Limb (tissue), 2 donors: ENCODE measurements at regions not wholly inside any gene's neighbourhood (a gene's known extent, or its start where the extent isn't known, plus 50 kb on each side); places are given as distances from the start of the nearest gene placed in this dataset.
"Not testable (repeated sequence)": the region's sequence is repeated elsewhere in the genome, so short reads cannot be mapped to it uniquely, and the experiment has no call there.

Experiments
- DNase-seq, 2 donors: peaks; one replicate each; pipeline ENCODE4 v3.0.0-alpha.2; 2016; ENCODE audit errors: extremely low spot score in 2 of 2

DNA sequence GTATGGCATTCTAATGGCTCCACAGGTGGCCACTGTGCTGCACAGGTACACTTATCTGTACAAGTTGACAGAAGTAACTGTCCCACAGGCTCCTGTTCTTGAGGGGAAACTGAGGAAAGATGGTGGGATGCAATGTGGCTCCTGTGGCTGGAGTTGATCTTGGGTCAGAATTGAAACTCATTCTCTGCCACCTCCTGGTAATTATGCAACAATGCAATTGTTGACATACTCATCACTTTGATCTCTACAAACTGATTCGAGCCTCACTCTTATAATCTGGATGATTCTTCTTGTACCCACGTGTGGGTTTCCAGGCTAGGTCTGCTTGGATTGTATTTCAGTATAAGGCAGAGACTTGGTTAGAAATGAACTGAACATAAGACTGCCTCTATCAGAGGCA is 148.8 kb downstream of the CCNG2 start:
- DNase-seq, result no peak

DNA sequence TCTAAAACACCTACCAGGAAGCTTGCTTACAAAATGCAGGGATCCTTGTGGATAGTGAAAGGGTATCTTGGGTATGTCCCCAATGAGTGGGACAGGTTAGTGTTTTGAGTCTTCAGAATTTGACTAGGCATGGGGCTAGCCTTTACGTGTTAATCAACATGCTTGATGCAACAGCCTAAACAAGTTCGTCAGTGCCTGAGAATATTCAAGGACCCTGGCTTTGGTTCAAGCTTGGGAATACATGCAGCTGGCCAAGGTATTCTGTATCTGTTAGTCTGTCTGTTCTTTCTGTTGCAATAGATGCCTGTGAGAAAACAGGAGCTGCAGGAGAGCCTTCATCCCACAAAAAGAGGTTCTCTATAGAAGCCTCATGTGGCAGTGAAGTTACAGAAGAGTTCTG is 149.5 kb downstream of the CCNG2 start:
- DNase-seq, result no peak

DNA sequence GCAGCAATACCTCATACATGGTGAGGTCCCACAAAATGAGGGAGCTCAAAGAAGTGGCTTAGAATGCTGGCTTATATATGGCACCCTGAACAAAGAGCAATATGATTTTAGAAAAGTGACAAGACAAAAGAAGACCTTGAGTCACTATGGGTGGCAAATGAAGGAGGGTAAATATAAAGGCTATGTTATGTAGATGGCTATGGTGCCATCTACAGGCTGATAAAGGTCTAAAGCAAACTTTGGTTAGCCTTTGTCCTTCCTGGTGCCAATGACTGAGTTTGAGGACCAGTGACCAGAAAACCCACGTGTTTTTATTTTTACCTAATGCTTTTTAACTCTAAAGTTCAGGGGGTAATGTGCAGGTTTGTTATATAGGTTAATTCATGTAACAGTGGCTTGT is 151.8 kb downstream of the CCNG2 start:
- DNase-seq, result peak in 1 of 2 donors; percentile 39

- DNase-seq, result no peak
Observed at GRCh38 chr4:77309496-77309895, 152.5 kb downstream of the CCNG2 start.

DNA sequence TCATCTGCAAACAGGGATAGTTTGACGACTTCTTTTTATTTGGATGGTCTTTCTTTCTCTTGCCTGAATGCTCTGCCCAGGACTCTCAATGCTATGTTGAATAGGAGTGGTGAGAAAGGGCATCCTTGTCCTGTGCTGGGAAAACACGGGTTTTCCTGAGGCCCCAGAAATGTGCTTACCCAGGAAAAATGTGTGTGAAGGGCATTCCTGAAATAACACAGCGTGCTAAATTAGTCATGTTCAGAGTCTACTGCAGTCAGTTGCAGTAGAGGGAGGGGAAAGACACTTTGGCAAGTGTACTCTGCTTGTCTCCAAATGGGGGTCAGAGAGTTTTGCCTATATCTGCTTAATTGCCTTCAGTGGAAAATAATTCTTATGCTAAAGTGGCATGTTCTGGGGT is 153.9 kb downstream of the CCNG2 start:
- DNase-seq, result peak in 1 of 2 donors; percentile 7

DNA sequence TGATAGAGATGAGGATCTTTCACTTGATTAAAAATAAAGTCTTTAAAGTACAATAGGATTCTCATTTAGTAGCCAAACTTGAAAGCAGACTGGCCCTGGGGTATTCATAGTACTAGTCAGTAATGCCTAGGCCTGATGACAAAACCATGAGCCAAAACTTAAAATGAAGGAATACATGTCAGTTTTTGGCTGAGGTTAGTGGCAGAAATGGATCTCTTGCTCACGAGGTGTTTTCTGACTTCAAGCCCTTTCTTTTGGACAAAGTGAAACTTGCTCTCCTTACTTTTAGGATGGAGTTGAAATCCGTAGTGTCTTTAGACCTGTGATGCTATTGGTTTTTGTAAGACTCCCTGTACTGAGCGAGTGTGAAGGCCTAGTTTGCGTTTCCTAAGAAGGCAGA is 157.7 kb downstream of the CCNG2 start:
- DNase-seq, result no peak

DNA sequence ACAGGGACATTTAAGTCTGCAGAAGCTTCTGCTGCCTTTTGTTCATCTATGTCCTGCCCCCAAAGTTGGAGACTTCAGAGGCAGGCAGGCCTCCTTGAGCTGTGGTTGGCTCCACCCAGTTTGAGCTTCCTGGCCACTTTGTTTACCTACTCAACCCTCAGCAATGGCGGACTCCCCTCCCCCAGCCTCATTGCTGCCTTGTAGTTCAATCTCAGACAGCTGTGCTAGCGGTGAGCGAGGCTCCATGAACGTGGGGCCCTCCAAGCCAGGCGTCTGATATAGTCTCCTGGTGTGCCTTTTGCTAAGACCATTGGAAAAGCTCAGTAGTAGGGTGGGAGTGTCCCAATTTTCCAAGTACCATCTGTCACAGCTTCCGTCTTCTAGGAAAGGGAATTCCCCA is 170.1 kb downstream of the CCNG2 start:
- DNase-seq, result no peak

- DNase-seq, result no peak
Observed at GRCh38 chr4:77332696-77333270, 175.8 kb downstream of the CCNG2 start.

- no peak for DNase-seq
Observed at GRCh38 chr4:77336411-77337142, 179.6 kb downstream of the CCNG2 start.

- DNase-seq, result no peak
Observed at GRCh38 chr4:77342170-77342810, 185.3 kb downstream of the CCNG2 start.

DNA sequence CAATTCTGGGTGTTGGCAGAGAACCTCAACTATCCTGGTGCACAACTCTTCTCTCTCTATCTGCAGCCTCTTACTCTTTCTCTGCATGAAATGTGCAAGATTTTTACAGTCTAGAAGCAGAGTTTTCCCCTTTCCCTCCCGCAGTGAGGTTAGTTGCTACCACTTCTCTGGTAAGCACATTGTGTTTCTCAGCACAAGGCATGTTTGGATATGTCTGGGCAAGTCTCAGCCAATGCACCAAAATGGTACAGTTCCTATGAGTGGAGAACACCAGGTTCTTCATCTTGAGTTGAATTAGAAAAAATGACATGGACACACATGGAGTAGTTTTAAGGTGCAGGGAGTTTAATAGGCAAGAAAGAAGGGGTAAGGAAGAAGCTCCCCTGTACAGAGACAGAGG is 187.0 kb downstream of the CCNG2 start:
- DNase-seq, result no peak

DNA sequence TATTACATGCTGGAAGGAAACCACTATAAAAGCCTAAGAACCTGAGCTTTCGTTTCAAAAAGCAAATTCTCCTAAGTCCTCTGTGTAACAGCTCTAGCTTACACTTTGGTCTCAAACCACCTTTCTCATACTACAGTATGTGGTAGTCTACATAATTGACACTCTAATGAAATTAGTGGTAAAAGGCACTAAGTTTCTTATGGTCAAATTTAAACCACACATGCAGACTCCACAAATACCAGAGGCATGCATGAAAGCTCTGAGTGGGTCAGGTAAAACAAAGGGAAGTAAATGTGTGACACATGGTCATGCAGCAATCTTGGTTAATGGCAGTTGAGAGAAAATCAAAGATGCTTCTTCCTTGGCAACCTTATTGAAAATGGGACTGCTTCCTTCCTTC is 187.8 kb downstream of the CCNG2 start:
- no peak for DNase-seq

GRCh38 chr4:77347351-77347966 is 190.5 kb downstream of the CCNG2 start:
- DNase-seq, result no peak

- no peak for DNase-seq
Observed at GRCh38 chr4:77348815-77349214, 191.8 kb downstream of the CCNG2 start.

- DNase-seq, result no peak
Observed at GRCh38 chr4:77349364-77349763, 192.4 kb downstream of the CCNG2 start.

- no peak for DNase-seq
Observed at GRCh38 chr4:77349796-77350195, 192.8 kb downstream of the CCNG2 start.

GRCh38 chr4:77352192-77352591 is 195.2 kb downstream of the CCNG2 start:
- DNase-seq, result no peak

- DNase-seq, result not testable (repeated sequence)
Observed at GRCh38 chr4:77353724-77354315, 196.8 kb downstream of the CCNG2 start.

- no peak for DNase-seq
Observed at GRCh38 chr4:77354550-77354949, 197.5 kb downstream of the CCNG2 start.

DNA sequence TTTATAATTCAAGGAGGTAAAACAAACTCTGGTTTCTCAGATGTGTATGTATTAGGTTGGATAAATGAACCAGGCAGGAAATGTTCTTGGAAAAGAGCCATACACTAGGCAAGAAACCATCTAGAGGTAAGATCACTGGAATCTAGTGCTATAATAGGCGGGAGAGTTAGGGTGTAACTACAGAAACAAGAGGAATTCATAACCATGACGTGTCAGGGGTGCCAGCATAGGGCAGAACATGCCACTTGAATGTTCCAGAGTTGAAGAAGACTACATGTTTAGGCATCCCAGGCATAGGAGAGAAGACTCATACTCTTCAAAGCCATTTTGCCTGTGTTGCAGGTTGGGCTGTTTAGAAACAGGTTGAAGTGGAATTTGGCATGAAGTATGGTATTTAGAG is 198.7 kb downstream of the CCNG2 start:
- DNase-seq, result no peak

DNA sequence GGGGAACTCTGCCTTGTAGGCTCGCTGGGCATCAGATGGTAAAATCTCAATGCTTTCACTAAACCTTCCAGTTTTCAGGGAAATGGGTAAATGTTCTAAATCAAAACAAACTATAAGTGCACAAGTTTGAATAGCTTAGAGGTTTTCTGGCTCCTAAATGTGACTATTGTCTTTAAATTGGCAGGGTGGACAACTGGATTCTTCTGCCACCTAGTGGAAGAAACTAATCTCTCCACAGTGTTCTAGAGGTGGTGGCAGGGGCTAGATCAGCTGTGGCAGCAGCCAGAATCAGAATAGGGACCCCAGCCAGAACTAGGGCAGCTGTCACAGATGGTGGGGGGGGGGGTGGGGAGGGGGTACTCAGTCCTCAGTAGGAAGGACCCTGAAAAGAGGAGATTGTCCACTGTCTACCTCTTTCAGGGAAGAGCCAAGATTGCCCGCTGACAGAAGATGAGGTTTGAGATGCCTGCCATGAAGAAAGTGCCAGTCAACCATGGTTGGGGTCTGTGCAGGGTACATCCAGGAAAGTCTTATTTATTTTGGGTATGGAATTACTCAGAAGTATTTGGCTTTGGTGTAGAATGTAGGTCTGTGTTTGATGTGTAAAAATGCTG is 201.4 kb downstream of the CCNG2 start:
- peak in 1 of 2 donors; percentile 71 for DNase-seq

GRCh38 chr4:77360451-77360850 is 203.4 kb downstream of the CCNG2 start:
- no peak for DNase-seq
